ENCODE measurements at regions not wholly inside any gene's neighbourhood (a gene's known extent, or its start where the extent isn't known, plus 50 kb on each side); places are given as distances from the start of the nearest gene placed in this dataset.
"Not testable (repeated sequence)": the region's sequence is repeated elsewhere in the genome, so short reads cannot be mapped to it uniquely, and the experiment has no call there.

DNA sequence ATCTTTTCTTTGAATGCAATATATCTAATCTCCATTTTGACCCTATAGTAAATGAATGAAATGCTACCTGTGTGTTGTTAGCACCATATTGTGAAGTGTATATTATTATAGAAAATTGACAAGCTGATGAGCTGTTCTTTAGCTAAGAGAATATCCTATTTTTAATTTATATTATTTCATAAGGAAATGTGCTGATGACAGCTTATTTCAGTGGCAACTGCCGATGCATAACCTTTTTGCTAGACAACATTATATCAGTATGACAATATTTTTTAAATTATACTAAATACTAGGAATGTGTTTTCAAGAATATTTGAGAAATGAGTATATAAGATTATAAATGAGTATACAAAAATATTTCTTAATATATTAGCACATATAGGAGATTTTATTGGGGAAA is 573.1 kb downstream of the ZNF608 start:
- TF ChIP-seq, protein P1, sequence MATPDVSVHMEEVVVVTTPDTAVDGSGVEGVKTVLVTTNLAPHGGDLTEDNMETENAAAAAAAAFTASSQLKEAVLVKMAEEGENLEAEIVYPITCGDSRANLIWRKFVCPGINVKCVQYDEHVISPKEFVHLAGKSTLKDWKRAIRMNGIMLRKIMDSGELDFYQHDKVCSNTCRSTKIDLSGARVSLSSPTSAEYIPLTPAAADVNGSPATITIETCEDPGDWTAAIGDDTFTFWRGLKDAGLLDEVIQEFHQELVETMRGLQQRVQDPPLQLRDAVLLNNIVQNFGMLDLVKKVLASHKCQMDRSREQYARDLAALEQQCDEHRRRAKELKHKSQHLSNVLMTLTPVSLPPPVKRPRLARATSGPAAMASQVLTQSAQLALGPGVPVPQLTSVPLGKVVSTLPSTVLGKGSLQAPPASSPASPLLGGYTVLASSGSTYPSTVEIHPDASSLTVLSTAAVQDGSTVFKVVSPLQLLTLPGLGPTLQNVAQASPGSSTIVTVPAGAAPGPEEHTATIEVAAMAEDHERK (CRISPR knock-in tag; IDR thresholded peaks at IDR 0.05; ENCODE audit: low read depth) = no peak
- TF ChIP-seq MED13 (CRISPR knock-in tag; IDR thresholded peaks at IDR 0.05) = no peak
- no peak for TF ChIP-seq SMARCE1 (IDR thresholded peaks at IDR 0.05; ENCODE audit: borderline replicate concordance)
- TF ChIP-seq MAFK (conservative IDR thresholded peaks at IDR 0.05 in 1 of 2, IDR thresholded peaks at IDR 0.05 in 1 of 2; ENCODE audit: low read length in 2 of 2) = peak; percentile 58 to 85; a peak in 3 of 4 replicates
- peak; percentile 61; the same call in 1 of the 2 replicates for TF ChIP-seq MAFF (IDR thresholded peaks at IDR 0.05; ENCODE audit: low read depth, low read length)
- H3K4me2 ChIP-seq (ENCODE audit: low read depth, low read length) = no peak overlapping the region
- H3K9me3 ChIP-seq (ENCODE audit: low read length) = peaks cover 32% of the 10 kb centered on the region
- H2AFZ ChIP-seq (ENCODE audit: low read length) = no peak overlapping the region
- in situ Hi-C loops (cut with HindIII; ENCODE audit: extremely low pct_ligation_motif_present, low pct_unique_long_range_greater_than_20kb) (no loop called here), intact Hi-C loops (cut with micrococcal nuclease; ENCODE audit: unreplicated experiment) (no loop called here)
- DNase-seq (ENCODE audit: low spot score) (no peak), ATAC-seq (no peak), FAIRE-seq (no peak)
- H3K27me3 ChIP-seq (ENCODE audit: control insufficient read depth in 1 of 2, insufficient read depth in 2 of 2, low read length in 2 of 2) = no peaks in the 10 kb centered on the region
- 3% methylated on average over 1 of the region's 1 CpG for WGBS (ENCODE audit: low lambda C conversion rate)
- H3K9ac ChIP-seq (ENCODE audit: insufficient read depth, low read depth, low read length) = no peak overlapping the region
- no peak overlapping the region for H3K27ac ChIP-seq (ENCODE audit: extremely low read length, insufficient read depth, low read length)
- no TSS peak for BruUV-seq (replicated peaks)
- no peak overlapping the region for H3K4me3 ChIP-seq (replicated peaks in 1 of 3; ENCODE audit: insufficient read depth in 1 of 3, low read depth in 2 of 3, low read length in 3 of 3)
- no peaks in the 10 kb centered on the region for H3K36me3 ChIP-seq (replicated peaks in 1 of 2; ENCODE audit: control insufficient read depth in 1 of 2, insufficient read depth in 2 of 2, low read length in 2 of 2)
- no peaks in the 10 kb centered on the region for H3K4me1 ChIP-seq (ENCODE audit: insufficient read depth, low read length)
- no peaks in the 10 kb centered on the region for H4K20me1 ChIP-seq (ENCODE audit: insufficient read depth, low read length)
- no peaks in the 10 kb centered on the region for H3K79me2 ChIP-seq (ENCODE audit: insufficient read depth, low read length)
- POLR2A ChIA-PET = no interaction called here
- CTCF ChIA-PET (ENCODE audit: low intra/inter-chr PET ratio, low total read pairs) = no interaction called here

- BruUV-seq (replicated peaks) = no TSS peak
These were observed 573.9 kb downstream of the ZNF608 start for GRCh38 chr5:124172389-124173003.

GRCh38 chr5:124168093-124168492 is 578.3 kb downstream of the ZNF608 start:
- BruUV-seq (replicated peaks); H3K4me2 ChIP-seq (ENCODE audit: low read depth, low read length); H3K27ac ChIP-seq (ENCODE audit: extremely low read length, insufficient read depth, low read length); H3K79me2 ChIP-seq (ENCODE audit: insufficient read depth, low read length); CTCF ChIA-PET (ENCODE audit: low intra/inter-chr PET ratio, low total read pairs); H3K9ac ChIP-seq (ENCODE audit: insufficient read depth, low read depth, low read length); H3K36me3 ChIP-seq (replicated peaks in 1 of 2; ENCODE audit: control insufficient read depth in 1 of 2, insufficient read depth in 2 of 2, low read length in 2 of 2); H2AFZ ChIP-seq (ENCODE audit: low read length); intact Hi-C loops (cut with micrococcal nuclease; ENCODE audit: unreplicated experiment); H3K27me3 ChIP-seq (ENCODE audit: control insufficient read depth in 1 of 2, insufficient read depth in 2 of 2, low read length in 2 of 2); H3K4me1 ChIP-seq (ENCODE audit: insufficient read depth, low read length); FAIRE-seq; H3K4me3 ChIP-seq (replicated peaks in 1 of 3; ENCODE audit: insufficient read depth in 1 of 3, low read depth in 2 of 3, low read length in 3 of 3); in situ Hi-C loops (cut with HindIII; ENCODE audit: extremely low pct_ligation_motif_present, low pct_unique_long_range_greater_than_20kb); ATAC-seq; POLR2A ChIA-PET; H4K20me1 ChIP-seq (ENCODE audit: insufficient read depth, low read length); DNase-seq (ENCODE audit: low spot score): not testable (repeated sequence)
- 7% methylated on average over 2 of the region's 2 CpGs for WGBS (ENCODE audit: low lambda C conversion rate)
- peaks cover 17% of the 10 kb centered on the region for H3K9me3 ChIP-seq (ENCODE audit: low read length)

More at GRCh38 chr5:124172389-124173003, 573.9 kb downstream of the ZNF608 start:
- ChIA-PET POLR2A (no interaction called here), CTCF (ENCODE audit: low intra/inter-chr PET ratio, low total read pairs) (no interaction called here)
- FAIRE-seq (no peak), ATAC-seq (no peak), DNase-seq (ENCODE audit: low spot score) (no peak)
- TF ChIP-seq ZNF317 (CRISPR knock-in tag; IDR thresholded peaks at IDR 0.05) (0 out of 2 replicates have a peak, but pooled peaks have one; percentile 23), ARNT (IDR thresholded peaks at IDR 0.05) (no peak), ZNF615 (CRISPR knock-in tag; IDR thresholded peaks at IDR 0.05; ENCODE audit: borderline replicate concordance) (no peak), FOSL1 (CRISPR knock-in tag; IDR thresholded peaks at IDR 0.05; ENCODE audit: borderline replicate concordance) (no peak)
- no peak overlapping the region for H3K4me2 ChIP-seq (ENCODE audit: low read depth, low read length)
- no peaks in the 10 kb centered on the region for H3K27me3 ChIP-seq (ENCODE audit: control insufficient read depth in 1 of 2, insufficient read depth in 2 of 2, low read length in 2 of 2)
- no peak overlapping the region for H2AFZ ChIP-seq (ENCODE audit: low read length)
- in situ Hi-C loops (cut with HindIII; ENCODE audit: extremely low pct_ligation_motif_present, low pct_unique_long_range_greater_than_20kb) = no loop called here
- H3K79me2 ChIP-seq (ENCODE audit: insufficient read depth, low read length) = no peaks in the 10 kb centered on the region
- H3K4me3 ChIP-seq (replicated peaks in 1 of 3; ENCODE audit: insufficient read depth in 1 of 3, low read depth in 2 of 3, low read length in 3 of 3) = no peak overlapping the region
- H3K27ac ChIP-seq (ENCODE audit: extremely low read length, insufficient read depth, low read length) = no peak overlapping the region
- H3K9me3 ChIP-seq (ENCODE audit: low read length) = peaks cover 25% of the 10 kb centered on the region
- H3K36me3 ChIP-seq (replicated peaks in 1 of 2; ENCODE audit: control insufficient read depth in 1 of 2, insufficient read depth in 2 of 2, low read length in 2 of 2) = no peaks in the 10 kb centered on the region
- no peaks in the 10 kb centered on the region for H3K4me1 ChIP-seq (ENCODE audit: insufficient read depth, low read length)
- H3K9ac ChIP-seq (ENCODE audit: insufficient read depth, low read depth, low read length) = no peak overlapping the region
- 17% methylated on average over 1 of the region's 1 CpG for WGBS (ENCODE audit: low lambda C conversion rate)
- intact Hi-C loops (cut with micrococcal nuclease; ENCODE audit: unreplicated experiment) = no loop called here
- no peaks in the 10 kb centered on the region for H4K20me1 ChIP-seq (ENCODE audit: insufficient read depth, low read length)
